Sciatic nerve (tissue), 2 donors: ENCODE measurements at regions not wholly inside any gene's neighbourhood (a gene's known extent, or its start where the extent isn't known, plus 50 kb on each side); places are given as distances from the start of the nearest gene placed in this dataset.
A peak's percentile ranks its signal among the peaks of the same experiment; 100 is the strongest.

Experiments
- ATAC-seq: fragments of 200-7000 bp; cut with Tn5 transposase; one replicate; pipeline ENCODE4 v1.9.1; 2020; ENCODE audit warnings: mild to moderate bottlenecking, moderate library complexity
- DNase-seq: peaks from one replicate; pipeline ENCODE4 v3.0.0-alpha.2; 2020; ENCODE audit warnings: low spot score
- intact Hi-C: fragments of 100-400 bp; cut with DNase I; formaldehyde crosslinking; loops from one replicate; pipeline ENCODE4 v1.14.2; 2022
- donor health status: DM: no; HTN: no; CAD: no.
- donor health status: DM: no; HTN: no; CAD: no.

GRCh38 chr22:48565901-48566501 lies 1261.7 kb downstream of the BRD1 start:
- no peak for ATAC-seq
- no peak for DNase-seq

GRCh38 chr22:48564995-48565394 lies 1262.7 kb downstream of the BRD1 start:
- ATAC-seq (no peak), DNase-seq (no peak)
- intact Hi-C loops: no loop called here

More at GRCh38 chr22:48565901-48566501, 1261.7 kb downstream of the BRD1 start:
- intact Hi-C loops: no loop called here

- intact Hi-C loops: no loop called here
- no peak for ATAC-seq
- DNase-seq: no peak
These were observed 1263.7 kb downstream of the BRD1 start for GRCh38 chr22:48563966-48564330.

- no peak for ATAC-seq
- DNase-seq: no peak
- intact Hi-C loops: no loop called here
These were observed 1264.3 kb downstream of the BRD1 start for GRCh38 chr22:48563118-48563965.

- DNase-seq: no peak
- peak; percentile 70 for ATAC-seq
- intact Hi-C loops: no loop called here
These were observed 1266.0 kb downstream of the BRD1 start for GRCh38 chr22:48561676-48562075.

GRCh38 chr22:48560836-48561235 lies 1266.8 kb downstream of the BRD1 start:
- DNase-seq (no peak), ATAC-seq (no peak)
- intact Hi-C loops: no loop called here

GRCh38 chr22:48560389-48560751 lies 1267.3 kb downstream of the BRD1 start:
- DNase-seq: no peak
- ATAC-seq: no peak
- intact Hi-C loops: no loop called here

GRCh38 chr22:48559647-48560388 lies 1267.9 kb downstream of the BRD1 start:
- intact Hi-C loops: no loop called here
- no peak for ATAC-seq
- DNase-seq: no peak

- DNase-seq (no peak), ATAC-seq (no peak)
- intact Hi-C loops: no loop called here
These were observed 1268.9 kb downstream of the BRD1 start for GRCh38 chr22:48558606-48559402.

GRCh38 chr22:48558016-48558415 lies 1269.7 kb downstream of the BRD1 start:
- ATAC-seq (no peak), DNase-seq (no peak)
- intact Hi-C loops: no loop called here

- DNase-seq (no peak), ATAC-seq (no peak)
- intact Hi-C loops: no loop called here
These were observed 1270.2 kb downstream of the BRD1 start for GRCh38 chr22:48557473-48557872.

GRCh38 chr22:48556751-48557150 lies 1270.9 kb downstream of the BRD1 start:
- intact Hi-C loops: no loop called here
- DNase-seq (no peak), ATAC-seq (no peak)

GRCh38 chr22:48556222-48556621 lies 1271.5 kb downstream of the BRD1 start:
- ATAC-seq: no peak
- intact Hi-C loops: no loop called here
- no peak for DNase-seq

GRCh38 chr22:48555606-48556005 lies 1272.1 kb downstream of the BRD1 start:
- intact Hi-C loops: no loop called here
- DNase-seq (no peak), ATAC-seq (no peak)

GRCh38 chr22:48554893-48555572 lies 1272.6 kb downstream of the BRD1 start:
- no peak for ATAC-seq
- intact Hi-C loops: no loop called here
- DNase-seq: no peak

- ATAC-seq (no peak), DNase-seq (no peak)
- intact Hi-C loops: no loop called here
These were observed 1273.9 kb downstream of the BRD1 start for GRCh38 chr22:48553694-48554308.

- ATAC-seq (no peak), DNase-seq (no peak)
- intact Hi-C loops: no loop called here
These were observed 1274.6 kb downstream of the BRD1 start for GRCh38 chr22:48553119-48553518.

- DNase-seq (no peak), ATAC-seq (no peak)
- intact Hi-C loops: no loop called here
These were observed 1275.9 kb downstream of the BRD1 start for GRCh38 chr22:48551716-48552268.
